HG03432 (cell line): ENCODE measurements at regions not wholly inside any gene's neighbourhood (a gene's known extent, or its start where the extent isn't known, plus 50 kb on each side); places are given as distances from the start of the nearest gene placed in this dataset.
"Not testable (repeated sequence)": the region's sequence is repeated elsewhere in the genome, so short reads cannot be mapped to it uniquely, and the experiment has no call there.

Experiments used
- ATAC-seq: cut with Tn5 transposase; IDR thresholded peaks from one replicate; pipeline ENCODE4 v1.9.1; 2021; ENCODE audit warnings: mild to moderate bottlenecking, moderate library complexity; ENCODE audit not compliant: unreplicated experiment

DNA sequence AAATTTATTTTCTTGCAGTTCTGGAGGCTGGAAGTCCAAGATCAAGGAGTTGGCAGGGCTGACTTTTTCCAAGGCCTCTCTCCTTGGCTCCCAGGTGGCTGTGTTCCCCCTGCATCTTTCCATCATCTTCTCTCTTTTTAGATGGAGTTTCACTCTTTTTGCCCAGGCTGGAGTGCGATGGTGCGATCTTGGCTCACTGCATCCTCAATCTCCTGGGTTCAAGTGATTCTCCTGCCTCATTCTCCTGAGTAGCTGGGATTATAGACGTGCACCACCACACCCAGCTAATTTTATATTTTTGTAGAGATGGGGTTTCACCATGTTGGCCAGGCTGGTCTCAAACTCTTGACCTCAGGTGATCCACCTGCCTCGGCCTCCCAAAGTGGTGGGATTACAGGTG, 411.1 kb downstream of the RPS24 start:
- not testable (repeated sequence) for ATAC-seq

DNA sequence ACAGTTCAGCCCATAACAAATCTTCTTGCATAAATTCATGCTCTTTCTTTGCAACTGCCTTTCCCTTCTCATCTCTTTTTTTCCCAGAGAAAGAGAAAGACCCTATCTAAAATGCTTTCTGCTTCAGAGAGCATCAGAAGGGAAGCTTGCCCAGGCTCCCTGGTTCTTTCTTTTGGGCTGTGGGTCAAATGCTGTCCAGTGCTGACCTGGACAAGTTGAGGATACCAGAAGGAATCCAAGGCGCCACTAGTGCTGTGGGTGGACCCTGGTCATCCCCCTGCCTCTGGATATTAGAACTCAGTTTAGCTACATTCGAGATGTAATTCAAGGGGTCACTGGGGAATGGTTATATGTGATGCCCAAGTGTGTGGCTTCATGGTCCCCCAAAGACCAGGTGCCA, 411.6 kb downstream of the RPS24 start:
- no peak for ATAC-seq

DNA sequence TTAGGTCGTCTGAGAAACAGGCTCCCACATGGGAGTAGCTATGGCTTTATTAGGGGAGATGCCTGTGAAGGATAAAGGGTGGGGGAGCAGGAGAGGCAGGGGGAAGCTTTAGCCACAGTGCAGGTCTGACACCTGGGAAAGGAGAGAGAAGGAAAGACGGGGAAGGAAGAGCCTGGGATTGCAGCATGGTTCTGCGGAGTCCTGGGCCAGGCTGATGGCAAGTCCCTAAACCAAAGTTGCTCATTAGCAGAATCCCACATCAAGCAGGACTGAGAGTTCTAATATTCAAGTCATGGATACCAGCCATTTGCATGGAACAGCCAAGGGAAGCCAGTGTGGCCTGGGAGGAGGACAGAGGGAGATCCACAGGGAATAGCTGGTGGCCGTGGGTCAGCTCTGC, 414.8 kb downstream of the RPS24 start:
- ATAC-seq = no peak

DNA sequence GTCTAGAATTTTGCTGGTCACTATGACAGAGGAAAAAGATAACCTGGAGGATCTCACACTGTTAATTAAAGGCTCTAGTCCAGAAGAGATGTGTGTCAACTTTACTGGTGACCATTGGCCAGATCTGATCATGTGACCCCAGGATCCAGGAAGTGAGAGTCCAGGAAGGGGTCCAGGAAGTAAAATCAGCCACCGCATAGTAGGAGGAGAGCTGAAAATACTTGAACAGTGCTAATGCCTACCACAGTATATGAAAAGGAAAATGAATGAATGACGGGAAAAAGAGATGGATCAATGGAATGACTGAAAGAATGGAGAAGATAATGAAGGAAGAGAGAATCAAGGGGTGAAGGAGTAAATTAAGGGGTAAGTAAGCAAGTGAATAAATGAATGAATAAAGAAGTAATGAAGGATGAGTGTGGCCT, 415.3 kb downstream of the RPS24 start:
- no peak for ATAC-seq

DNA sequence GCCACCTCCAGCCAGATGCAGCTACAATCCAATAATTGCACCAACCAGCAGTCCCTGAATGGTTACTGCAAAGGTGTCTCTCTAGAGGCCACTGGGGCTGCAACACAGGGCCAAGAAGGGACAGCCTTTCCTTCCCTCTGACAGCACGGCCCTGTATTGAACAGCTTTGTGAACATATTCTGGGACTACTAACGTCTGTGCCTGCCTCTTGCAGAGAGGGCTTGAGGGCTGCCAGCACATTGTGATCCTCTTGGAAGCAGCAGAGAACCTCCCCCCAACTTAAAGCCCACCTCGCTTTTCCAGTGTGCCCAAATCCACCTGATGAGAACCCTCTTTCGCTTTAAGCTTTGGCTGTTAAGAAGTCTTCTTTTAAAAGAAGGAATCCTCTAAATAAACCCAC, 415.9 kb downstream of the RPS24 start:
- no peak for ATAC-seq

DNA sequence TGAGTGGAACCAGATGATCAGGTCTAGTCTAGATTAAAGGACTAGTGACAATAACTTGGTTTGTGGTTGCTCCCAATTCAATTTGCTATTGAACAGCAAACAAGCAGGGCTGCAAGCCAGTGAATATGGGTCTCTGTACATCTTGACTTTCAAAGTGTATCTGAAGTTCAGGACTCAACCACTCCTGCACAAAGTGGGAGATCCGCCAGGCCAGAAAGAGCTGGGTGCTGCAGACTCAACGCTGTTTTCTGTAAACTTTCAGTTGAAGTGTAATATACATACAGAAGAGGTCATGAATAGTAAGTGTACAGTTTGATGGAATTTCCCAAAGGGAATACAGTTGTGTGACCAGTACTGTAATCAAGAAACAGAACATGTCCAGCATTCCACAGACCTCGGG, 416.6 kb downstream of the RPS24 start:
- no peak for ATAC-seq

DNA sequence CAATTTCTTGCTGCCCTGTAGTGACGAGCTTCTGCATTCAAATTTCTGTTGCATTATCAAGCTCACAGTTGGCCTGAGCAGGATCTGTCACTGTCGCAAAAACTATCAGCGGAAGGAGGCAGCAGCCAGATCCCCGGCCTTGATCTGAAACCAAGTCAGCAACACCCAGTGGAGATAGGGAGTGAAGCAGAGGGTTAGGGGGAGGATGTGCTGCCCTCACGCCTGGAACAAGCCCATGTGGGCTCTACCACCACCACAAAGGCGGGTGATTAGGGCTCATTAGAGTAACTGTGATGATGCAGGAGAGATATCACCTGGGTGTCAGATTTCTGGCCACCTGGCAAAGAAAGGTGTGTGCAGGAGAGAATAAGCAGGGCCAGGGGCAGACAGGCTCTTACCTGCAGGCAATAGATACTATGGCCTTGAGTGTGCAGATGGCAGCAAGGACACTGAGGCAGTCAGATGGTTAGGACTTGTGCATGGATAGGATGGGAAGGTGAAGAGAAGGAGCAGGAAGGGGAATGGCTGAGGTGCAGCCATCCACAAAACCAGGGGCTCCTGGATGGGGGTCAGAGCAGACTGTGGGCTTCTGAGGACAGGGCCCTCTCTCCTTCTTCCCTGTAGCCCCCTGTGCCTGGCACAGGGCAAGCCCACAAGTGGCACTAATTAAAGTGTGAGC, 417.3 kb downstream of the RPS24 start:
- no peak for ATAC-seq

DNA sequence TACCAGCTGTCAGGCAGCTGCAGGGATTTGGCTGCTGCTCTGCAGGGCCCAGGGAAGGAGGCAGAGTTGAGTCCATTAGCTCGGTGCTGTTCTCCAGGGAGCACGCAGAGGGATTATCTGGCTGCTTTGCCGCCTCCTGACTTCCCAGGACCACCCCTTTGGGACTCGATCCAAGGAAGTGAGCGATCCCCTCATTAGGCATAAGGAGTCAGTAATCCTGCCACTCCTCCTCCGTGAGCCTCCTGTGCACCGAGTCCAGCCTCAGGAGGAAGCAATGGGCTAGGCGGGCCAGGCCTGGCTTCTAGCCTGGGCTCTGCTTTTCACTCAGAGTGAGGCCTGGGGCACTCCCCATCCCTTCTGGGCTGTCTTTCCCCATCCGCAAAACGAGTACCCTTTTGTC, 417.9 kb downstream of the RPS24 start:
- no peak for ATAC-seq

DNA sequence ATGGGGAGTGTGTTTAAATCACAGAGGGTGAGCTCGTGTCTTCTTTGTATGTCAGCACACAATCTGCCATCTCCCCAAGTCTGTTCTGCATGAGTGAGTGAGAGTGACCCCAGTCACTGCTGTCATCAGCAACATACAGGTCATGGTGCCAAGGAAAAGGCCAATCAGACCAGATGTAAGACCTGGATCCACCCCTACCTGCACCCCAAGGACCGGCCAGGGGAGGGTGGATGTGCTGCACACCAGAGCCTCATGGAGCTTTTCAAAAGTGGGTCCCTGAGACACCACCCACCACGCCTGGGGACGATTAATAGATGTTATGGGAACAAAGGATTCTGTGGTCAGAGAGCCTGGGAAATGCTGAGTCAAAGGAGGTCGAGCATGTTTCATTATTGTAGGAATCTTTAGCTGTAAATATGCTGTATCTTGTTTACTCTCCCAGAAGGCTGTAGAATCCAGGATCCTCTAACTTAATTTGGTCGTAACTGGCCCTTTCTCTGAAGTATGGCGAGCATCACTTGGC, 420.5 kb downstream of the RPS24 start:
- no peak for ATAC-seq

DNA sequence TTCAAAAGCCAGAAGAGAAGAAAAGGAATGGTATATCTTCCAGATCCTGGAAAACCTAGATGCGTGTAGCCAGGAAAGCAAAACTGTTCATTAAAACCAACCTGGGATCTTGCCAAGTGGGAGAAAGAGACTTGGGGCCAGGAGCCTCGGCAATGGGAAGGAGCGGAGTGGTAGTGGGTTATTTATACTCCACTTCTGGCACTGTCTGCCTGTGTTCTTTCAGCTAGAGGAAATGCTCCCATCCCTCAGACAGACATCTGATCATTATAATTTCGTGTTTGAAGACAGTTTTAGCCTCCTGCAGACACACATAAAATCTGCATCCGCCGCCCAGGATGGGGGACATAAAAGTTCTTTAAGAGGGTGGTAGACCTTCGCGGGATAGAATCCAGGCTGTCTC, 421.6 kb downstream of the RPS24 start:
- no peak for ATAC-seq

DNA sequence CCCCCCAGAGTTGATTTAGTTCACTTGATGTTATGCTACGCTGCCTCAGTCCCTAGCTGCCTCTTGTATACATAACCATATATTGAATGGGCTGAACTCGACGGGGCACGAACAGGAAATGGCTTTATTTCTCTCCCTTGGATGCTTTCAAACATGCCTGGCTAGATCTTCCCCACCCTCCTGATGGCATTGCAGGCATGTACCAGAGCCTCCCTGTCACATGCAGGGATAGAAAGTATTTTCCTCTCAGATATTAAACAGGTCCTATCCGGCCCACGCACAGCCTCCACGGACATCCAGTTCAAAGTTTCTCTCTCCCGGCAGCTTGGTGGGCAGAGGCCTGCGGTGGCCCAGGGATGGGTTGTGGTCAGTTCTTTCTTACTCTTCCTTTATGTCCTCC, 422.1 kb downstream of the RPS24 start:
- no peak for ATAC-seq

DNA sequence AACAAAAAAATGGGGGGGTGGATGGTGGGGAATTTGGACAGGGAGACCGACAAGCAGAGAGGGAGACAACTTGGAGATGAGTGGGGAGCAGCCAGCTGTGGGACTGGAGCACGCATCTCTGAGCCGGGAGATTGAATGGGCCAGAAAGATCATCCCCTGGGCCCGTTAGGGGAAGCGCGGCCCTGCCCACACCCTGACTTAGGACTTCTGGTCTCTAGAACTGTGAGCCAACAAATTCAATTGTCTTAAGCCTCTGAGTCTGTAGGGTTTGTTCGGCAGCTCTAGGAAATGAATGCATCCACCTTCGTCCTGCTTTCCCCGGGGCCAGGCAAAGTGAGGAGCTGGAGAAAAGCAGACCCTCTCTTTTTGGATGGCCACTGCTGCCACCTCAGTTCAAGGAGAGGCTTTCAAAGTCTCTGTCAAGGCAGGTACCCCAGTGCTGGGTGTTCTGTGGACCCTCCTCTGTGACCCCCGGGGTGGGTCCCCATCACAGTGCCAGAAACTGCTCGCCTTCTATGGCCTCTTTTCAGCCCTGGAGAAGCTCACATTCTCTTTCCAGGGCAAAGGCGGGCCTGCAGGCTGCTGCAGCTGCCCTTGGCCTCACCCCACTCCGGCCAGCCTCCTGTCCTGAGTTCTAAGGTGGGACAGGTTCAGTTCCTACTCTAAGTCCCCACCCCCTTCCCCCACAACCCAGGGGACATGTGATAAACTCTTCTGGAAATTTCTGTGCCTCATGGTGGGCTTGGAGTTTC, 423.2 kb downstream of the RPS24 start:
- no peak for ATAC-seq

DNA sequence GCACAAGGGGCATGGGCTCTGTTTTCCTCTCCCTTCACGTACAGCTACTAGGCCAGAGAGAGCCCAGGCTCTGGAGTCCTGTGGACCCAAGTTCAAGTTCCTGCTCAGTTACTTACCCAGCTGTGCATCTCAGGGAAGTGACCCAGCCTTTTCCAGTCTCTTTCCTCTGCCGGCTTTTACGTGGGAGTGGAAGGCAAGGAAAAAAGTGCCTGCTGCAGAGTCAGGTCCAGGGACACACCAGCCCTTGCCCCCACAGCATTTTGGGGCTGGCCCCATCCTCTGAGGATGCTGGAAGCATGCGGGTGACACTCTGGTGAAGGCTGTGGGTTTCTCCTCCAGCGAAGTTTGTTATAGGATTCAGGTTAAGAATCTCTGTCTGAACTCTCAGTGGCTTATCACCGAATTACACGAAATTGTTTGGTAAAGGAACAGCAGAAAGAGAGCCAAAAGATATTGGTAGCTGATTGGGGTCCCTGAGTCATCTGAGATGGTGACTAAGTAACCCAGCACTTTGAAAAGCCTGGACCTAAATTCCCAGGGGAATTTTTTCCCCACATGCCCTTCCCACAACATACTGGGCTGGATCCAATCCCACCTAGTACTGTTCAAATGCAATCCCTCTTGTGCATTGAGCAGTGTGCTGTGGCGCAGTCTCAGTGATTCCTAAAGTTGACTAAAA, 424.3 kb downstream of the RPS24 start:
- ATAC-seq = no peak

DNA sequence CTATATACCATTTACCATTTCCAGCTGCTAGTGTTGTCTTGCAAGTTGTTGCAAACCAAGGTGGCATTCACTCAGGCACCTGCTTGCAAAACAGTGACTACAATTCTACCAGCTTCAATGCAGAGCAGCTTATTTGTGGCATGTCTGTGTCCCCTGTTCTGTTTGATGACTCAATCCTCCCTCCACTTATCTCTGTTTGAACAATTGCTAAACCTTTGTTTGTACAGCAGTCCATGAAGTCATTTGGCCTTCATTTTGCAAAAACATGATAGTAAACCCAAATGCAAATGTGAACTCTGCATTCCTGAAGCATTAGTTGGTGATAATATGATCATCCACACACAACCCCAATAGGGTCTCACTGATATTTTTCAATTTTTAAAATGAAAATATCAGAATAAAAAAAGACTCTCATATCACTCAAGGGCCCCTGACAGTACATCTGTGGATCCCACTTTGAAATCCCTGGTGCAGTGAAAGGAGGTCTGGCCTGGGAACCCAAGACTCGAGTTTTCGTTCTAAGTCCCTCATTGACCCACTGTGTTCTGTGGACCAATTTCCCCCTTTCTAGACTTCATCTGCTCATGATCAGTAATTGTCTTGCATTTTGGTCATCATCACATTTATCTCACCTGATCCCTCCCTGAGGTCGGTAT, 425.4 kb downstream of the RPS24 start:
- ATAC-seq = no peak

DNA sequence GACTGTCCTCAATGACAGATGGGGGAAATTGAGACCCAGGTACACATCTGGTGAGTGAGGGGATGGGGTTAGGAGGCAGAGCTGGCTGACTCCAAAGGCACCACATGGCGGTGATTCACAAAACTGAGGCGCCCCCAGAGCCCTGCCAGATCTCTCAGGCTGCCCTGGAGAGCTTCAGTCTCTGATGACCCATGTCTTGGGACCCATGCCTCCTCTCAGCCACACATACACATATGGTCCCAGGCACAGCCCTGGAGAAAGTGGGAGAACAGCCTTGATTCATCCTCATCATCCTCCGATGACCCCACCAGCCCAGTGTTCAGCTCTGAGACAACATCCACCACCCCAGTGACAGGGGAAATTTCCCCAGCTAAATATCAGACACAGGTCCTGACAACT, 426.0 kb downstream of the RPS24 start:
- ATAC-seq = no peak

DNA sequence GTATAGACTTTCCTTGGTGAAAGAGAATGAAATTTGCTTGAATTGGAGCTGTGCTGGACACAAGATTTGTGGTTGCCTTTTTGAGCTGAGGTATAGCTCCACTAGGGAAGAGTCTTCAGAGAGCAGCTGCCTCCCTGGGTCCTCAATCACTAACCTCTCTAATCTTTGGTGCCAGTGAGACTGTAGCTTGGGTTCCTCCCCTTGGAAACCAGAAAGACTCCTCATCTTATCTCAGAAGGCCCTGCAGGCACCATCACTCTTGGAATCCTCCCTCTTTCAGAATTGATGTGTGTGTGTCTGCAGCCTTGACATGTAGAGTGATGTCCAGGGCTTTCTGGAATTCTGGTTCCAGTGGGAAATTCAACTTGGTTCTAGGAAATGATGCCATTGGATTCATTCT, 426.5 kb downstream of the RPS24 start:
- no peak for ATAC-seq

DNA sequence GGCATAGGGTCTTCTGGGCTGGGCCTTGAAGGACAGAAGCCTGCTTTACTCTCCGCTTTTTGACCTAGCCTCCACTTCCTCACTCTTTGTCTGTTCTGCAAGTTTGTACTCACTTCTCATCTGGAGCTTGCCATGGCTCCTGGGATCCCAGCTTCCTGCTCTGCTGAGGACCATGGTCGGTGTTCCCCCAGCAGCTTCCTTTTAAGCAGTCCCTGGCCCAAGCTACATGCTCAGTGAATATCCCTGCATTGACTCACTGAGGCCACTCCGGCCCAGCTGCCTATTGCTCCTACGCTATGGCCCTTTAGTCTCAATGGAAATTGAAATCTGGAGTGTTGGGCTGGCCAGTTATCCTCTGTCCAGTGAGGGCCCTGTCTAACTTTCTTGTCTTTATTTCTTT, 427.7 kb downstream of the RPS24 start:
- no peak for ATAC-seq

DNA sequence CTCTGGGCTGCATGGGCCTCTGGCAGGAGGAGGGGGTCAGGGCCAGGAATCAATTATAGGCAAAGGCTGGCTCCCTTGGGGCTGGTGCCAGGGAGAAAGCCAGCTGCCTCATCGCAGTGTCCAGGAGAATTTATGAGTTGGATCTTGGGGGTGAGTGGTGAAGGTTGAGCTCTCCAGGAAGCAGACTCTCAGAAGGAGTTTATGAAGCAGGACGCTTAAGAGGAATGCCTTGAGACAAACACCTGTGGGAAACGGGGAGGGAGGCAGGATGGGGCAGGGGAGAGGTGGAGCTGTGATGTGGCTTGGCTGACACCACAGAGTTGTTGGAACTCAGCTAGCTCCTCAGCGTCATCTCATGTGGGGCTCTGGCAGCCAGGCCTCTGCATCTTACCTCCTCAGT, 428.5 kb downstream of the RPS24 start:
- no peak for ATAC-seq

DNA sequence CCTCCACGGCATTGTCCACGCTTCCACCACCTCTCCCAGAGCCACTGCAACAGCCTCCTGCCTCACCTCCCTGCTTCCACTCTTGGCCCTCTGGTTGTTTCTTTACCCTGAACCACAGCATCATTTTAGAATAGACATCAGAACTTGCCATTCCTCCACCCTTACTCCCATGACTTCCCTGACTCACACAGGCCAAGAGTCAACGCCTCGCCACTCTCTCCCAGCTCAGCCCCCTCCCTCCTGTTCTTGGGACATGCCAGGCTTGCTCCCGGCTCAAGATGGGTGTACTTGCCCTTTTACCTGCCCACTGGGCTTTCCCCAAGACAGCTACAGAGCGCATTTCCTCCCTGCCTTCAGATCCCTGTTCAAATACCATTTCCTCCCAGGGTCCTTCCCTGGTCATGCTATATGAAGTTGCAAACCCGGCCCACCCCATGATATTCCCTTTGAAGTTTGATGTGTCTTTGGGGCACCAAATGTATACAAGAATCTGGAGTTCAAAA, 429.1 kb downstream of the RPS24 start:
- ATAC-seq = no peak

DNA sequence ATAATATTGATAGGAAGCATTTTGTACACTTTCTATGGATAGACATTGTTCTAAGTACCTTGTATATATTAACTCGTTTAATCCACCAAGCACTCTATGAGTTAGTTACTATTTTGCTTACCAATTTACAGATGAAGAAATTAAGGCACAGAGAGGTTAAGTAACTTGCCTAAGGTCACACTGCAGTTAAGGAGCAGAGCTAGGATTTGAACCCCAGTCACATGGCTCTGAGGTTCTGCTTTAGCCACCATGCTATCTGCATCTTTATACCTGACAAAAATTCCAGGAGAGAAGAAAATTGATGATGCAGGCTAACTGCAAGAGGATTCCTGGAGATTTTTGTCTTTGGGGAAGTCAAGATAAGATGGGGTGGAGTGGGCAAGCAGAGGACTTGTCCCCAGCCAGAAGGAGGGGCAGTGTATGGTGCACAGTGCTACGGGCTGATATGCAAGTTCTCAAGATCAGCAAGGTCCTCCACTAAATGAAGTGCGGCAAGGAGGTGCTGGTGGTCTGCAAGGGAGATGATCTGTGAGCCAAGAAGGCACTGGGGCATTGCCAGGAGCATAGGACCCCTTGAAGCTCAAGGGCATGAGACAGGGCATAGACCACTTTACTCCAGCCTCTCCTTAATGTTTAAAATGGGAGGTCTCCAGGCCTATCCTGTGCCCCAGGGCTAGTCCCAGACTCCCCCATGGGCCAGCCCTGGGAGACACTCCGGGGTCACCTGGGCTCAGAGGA, 430.6 kb downstream of the RPS24 start:
- ATAC-seq = no peak

DNA sequence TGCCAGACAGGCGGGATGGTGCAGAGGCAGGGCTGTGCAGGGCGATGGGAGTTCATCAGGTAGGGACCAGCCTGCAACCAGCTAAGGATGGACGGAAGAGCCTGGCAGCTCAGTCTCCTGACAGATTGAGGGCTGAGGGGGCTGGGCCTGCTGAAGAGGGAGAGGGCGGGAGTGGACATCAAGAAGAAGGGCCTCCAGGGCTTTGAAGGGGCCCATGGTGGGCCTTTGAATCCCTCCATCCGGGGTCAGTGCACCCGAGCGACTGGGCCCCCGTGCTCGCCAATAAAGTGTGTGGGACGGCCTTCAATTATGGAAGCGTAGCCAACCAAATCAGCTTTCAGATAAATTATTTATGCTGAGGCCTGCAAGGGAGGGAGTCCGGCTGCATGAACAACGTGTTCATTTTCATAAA, 431.2 kb downstream of the RPS24 start:
- no peak for ATAC-seq
